A549 (cell line): ENCODE measurements at regions not wholly inside any gene's neighbourhood (a gene's known extent, or its start where the extent isn't known, plus 50 kb on each side); places are given as distances from the start of the nearest gene placed in this dataset.

Experiments used
- ATAC-seq, 2 experiments: fragments of 200-7000 bp in 1 of 2; fragments of >200 bp in 1 of 2; cut with Nextera tagmentation in 1 of 2; cut with Tn5 transposase in 1 of 2; 3 replicates each; pipeline versions ENCODE4 v1.8.0 to v1.9.1; 2018 to 2020; ENCODE audit warnings: mild to moderate bottlenecking in 1 of 2, moderate library complexity in 1 of 2
- CTCF ChIA-PET: fragments of 300-600 bp; sonication (Branson Sonifier 250); formaldehyde crosslinking; extraction: SDS; loops from one replicate; lab custom pipeline; 2021; ENCODE audit warnings: antibody characterized with exemption, inconsistent platforms; lab: Yijun Ruan, JAX
- POLR2A ChIA-PET: fragments of 350-600 bp; formaldehyde crosslinking; extraction: SDS; loops from one replicate; lab custom pipeline; 2021; ENCODE audit warnings: antibody characterized with exemption, inconsistent platforms; lab: Yijun Ruan, JAX
- DNase-seq, 2 experiments: peaks; one replicate each; pipeline versions ENCODE4 v3.0.0 to v3.0.0-alpha.2; 2011 to 2016; ENCODE audit warnings: low read depth in 1 of 2, low spot score in 1 of 2
- FAIRE-seq: peaks from 2 replicates; lab custom pipeline; 2011; peaks lifted over from hg19 to GRCh38; lab: Jason Lieb, UNC
- H3K27ac ChIP-seq, 2 experiments: fragments of >200 bp; sonication (Bioruptor Twin); formaldehyde crosslinking; 3 replicates each; pipeline ENCODE4 v1.5.1; 2016 to 2017
- H3K4me1 ChIP-seq: fragments of >200 bp; sonication (Bioruptor Twin); formaldehyde crosslinking; 3 replicates; pipeline ENCODE4 v1.6.1; 2016
- H3K4me2 ChIP-seq: fragments of >200 bp; sonication (Bioruptor Twin); formaldehyde crosslinking; 3 replicates; pipeline ENCODE4 v1.6.1; 2016
- H3K4me3 ChIP-seq: fragments of >200 bp; sonication (Bioruptor Twin); formaldehyde crosslinking; 3 replicates; pipeline ENCODE4 v1.5.1; 2016
- H3K9me3 ChIP-seq: fragments of >200 bp; sonication (Bioruptor Twin); formaldehyde crosslinking; 3 replicates; pipeline ENCODE4 v1.6.1; 2016
- CBX8 ChIP-seq: fragments of 200-600 bp; sonication (generic); IDR thresholded peaks from 2 replicates; pipeline ENCODE4 v1.6.1; 2016
- CEBPB ChIP-seq, 2 experiments: fragments of >200 bp in 1 of 2; sonication (Bioruptor Twin) in 1 of 2; formaldehyde crosslinking in 1 of 2; IDR thresholded peaks; 2 replicates each; pipeline ENCODE4 v1.6.1; 2012 to 2016
- CHD4 ChIP-seq: fragments of 200-600 bp; sonication (generic); IDR thresholded peaks from 2 replicates; pipeline ENCODE4 v1.6.1; 2016; ENCODE audit warnings: antibody characterized with exemption, mild to moderate bottlenecking, borderline replicate concordance
- E2F6 ChIP-seq: IDR thresholded peaks from 2 replicates; pipeline ENCODE4 v1.6.1; 2012; ENCODE audit warnings: low read depth, borderline replicate concordance
- EHF ChIP-seq: fragments of 250-450 bp; sonication (Bioruptor Pico); IDR thresholded peaks from 2 replicates; pipeline ENCODE4 v1.5.0; 2020; ENCODE audit warnings: mild to moderate bottlenecking
- ELK1 ChIP-seq: fragments of 150-350 bp; IDR thresholded peaks from 2 replicates; pipeline ENCODE4 v1.6.1; 2014; ENCODE audit warnings: low read depth, mild to moderate bottlenecking, low read length
- EP300 ChIP-seq, 2 experiments: fragments of >200 bp; sonication (Bioruptor Twin); formaldehyde crosslinking; IDR thresholded peaks; 2 replicates in 1 of 2; 3 replicates in 1 of 2; pipeline ENCODE4 v1.6.1; 2016 to 2017
- ESRRA ChIP-seq: fragments of 150-350 bp; IDR thresholded peaks from 2 replicates; pipeline ENCODE4 v1.6.1; 2014; ENCODE audit warnings: mild to moderate bottlenecking, low read length, borderline replicate concordance
- FOSB ChIP-seq: fragments of 250-450 bp; sonication (Bioruptor Pico); IDR thresholded peaks from 2 replicates; pipeline ENCODE4 v1.5.0; 2020; ENCODE audit warnings: mild to moderate bottlenecking, moderate library complexity
- FOSL2 ChIP-seq, 2 experiments: fragments of 450-650 bp in 1 of 2; fragments of >200 bp in 1 of 2; sonication (Bioruptor Twin) in 1 of 2; formaldehyde crosslinking; IDR thresholded peaks; 2 replicates each; pipeline versions ENCODE4 v1.5.0 to v1.6.1; 2016 to 2020; ENCODE audit warnings: mild to moderate bottlenecking in 1 of 2, moderate library complexity in 1 of 2
- FOXS1 ChIP-seq: fragments of 250-450 bp; sonication (Bioruptor Pico); IDR thresholded peaks from 2 replicates; pipeline ENCODE4 v1.5.0; 2020; ENCODE audit warnings: mild to moderate bottlenecking, moderate library complexity
- HES2 ChIP-seq: fragments of >200 bp; sonication (Bioruptor Twin); formaldehyde crosslinking; IDR thresholded peaks from 2 replicates; pipeline ENCODE4 v1.6.1; 2016
- HEYL ChIP-seq: fragments of 250-450 bp; sonication (Bioruptor Pico); IDR thresholded peaks from 2 replicates; pipeline ENCODE4 v1.8.0; 2021; ENCODE audit warnings: mild to moderate bottlenecking, moderate library complexity
- HOXA7 ChIP-seq: fragments of 250-450 bp; sonication (Bioruptor Pico); IDR thresholded peaks from 2 replicates; pipeline ENCODE4 v1.5.0; 2020; ENCODE audit warnings: mild to moderate bottlenecking, moderate library complexity
- JUNB ChIP-seq: fragments of >200 bp; sonication (Bioruptor Twin); formaldehyde crosslinking; IDR thresholded peaks from 2 replicates; pipeline ENCODE4 v1.6.1; 2016
- KDM1A ChIP-seq: fragments of 200-600 bp; sonication (generic); IDR thresholded peaks from 2 replicates; pipeline ENCODE4 v1.6.1; 2016; ENCODE audit warnings: low read depth, mild to moderate bottlenecking
- PBX3 ChIP-seq: IDR thresholded peaks from 2 replicates; pipeline ENCODE4 v1.6.1; 2012
- RAD21 ChIP-seq, 2 experiments: fragments of >200 bp in 1 of 2; sonication (Bioruptor Twin) in 1 of 2; formaldehyde crosslinking in 1 of 2; IDR thresholded peaks in 1 of 2; conservative IDR thresholded peaks in 1 of 2; 2 replicates in 1 of 2; 3 replicates in 1 of 2; pipeline ENCODE4 v1.6.1; 2012 to 2018; ENCODE audit warnings: inconsistent platforms in 1 of 2
- REST ChIP-seq: fragments of 200-600 bp; sonication (generic); IDR thresholded peaks from 2 replicates; pipeline ENCODE4 v1.6.1; 2016; ENCODE audit warnings: antibody characterized with exemption, mild to moderate bottlenecking, moderate library complexity
- RNF2 ChIP-seq: fragments of 200-600 bp; sonication (generic); IDR thresholded peaks from 2 replicates; pipeline ENCODE4 v1.6.1; 2016; ENCODE audit warnings: low read depth, mild to moderate bottlenecking, antibody characterized with exemption, moderate library complexity, borderline replicate concordance
- SMC3 ChIP-seq: fragments of >200 bp; sonication (Bioruptor Twin); formaldehyde crosslinking; IDR thresholded peaks from 3 replicates; pipeline ENCODE4 v1.6.1; 2018; ENCODE audit warnings: inconsistent platforms
- USF2 ChIP-seq: fragments of 450-650 bp; IDR thresholded peaks from 2 replicates; pipeline ENCODE4 v1.6.1; 2014; ENCODE audit warnings: antibody characterized with exemption
- ZFP36 ChIP-seq: fragments of 450-650 bp; IDR thresholded peaks from 2 replicates; pipeline ENCODE4 v1.6.1; 2014; ENCODE audit warnings: borderline replicate concordance; ENCODE audit not compliant: partially characterized antibody
- WGBS: methylation state at CpG from one replicate; pipeline ENCODE4 v1.1.6; 2017; ENCODE audit errors: missing lambda C conversion rate; 5-methylcytosine and 5-hydroxymethylcytosine counted together

- no peaks in the 10 kb centered on the region for H3K4me1 ChIP-seq
- TF ChIP-seq FOXS1 (CRISPR knock-in tag) (no peak), ZFP36 (no peak), CEBPB (IDR thresholded peaks at IDR 0.05) (no peak), EHF (CRISPR knock-in tag) (no peak), FOSB (CRISPR knock-in tag) (no peak), RNF2 (no peak), HEYL (CRISPR knock-in tag) (no peak), PBX3 (no peak), EP300 (IDR thresholded peaks at IDR 0.05) (no peak), ELK1 (no peak), CHD4 (no peak), FOSL2 (IDR thresholded peaks at IDR 0.05) (no peak), FOSL2 (CRISPR knock-in tag; IDR thresholded peaks at IDR 0.05) (no peak), KDM1A (no peak), E2F6 (no peak), REST (no peak), RAD21 (conservative IDR thresholded peaks at IDR 0.05 in 1 of 2, IDR thresholded peaks at IDR 0.05 in 1 of 2) (no peak), USF2 (no peak), HOXA7 (CRISPR knock-in tag) (no peak), JUNB (no peak)
- no peaks in the 10 kb centered on the region for H3K9me3 ChIP-seq
- 26% methylated on average over 4 of the region's 4 CpGs for WGBS
- ATAC-seq, result no peak
- no peak for DNase-seq
- H3K4me2 ChIP-seq, result no peak overlapping the region
- no peak overlapping the region for H3K27ac ChIP-seq
- FAIRE-seq, result no peak
- CTCF ChIA-PET, result no interaction called here
- H3K4me3 ChIP-seq, result no peak overlapping the region
- POLR2A ChIA-PET, result no interaction called here
Observed at GRCh38 chr13:105702441-105702840, 833.0 kb downstream of the EFNB2 start.

GRCh38 chr13:105692769-105693168, 842.7 kb downstream of the EFNB2 start:
- Histone ChIP-seq H3K27ac (no peak overlapping the region), H3K4me1 (no peaks in the 10 kb centered on the region), H3K4me2 (no peak overlapping the region), H3K4me3 (no peak overlapping the region), H3K9me3 (no peaks in the 10 kb centered on the region; the same call in 2 of the 3 replicates)
- FAIRE-seq, result no peak
- TF ChIP-seq ESRRA, result no peak
- no peak for TF ChIP-seq JUNB
- no peak for TF ChIP-seq RAD21 (conservative IDR thresholded peaks at IDR 0.05 in 1 of 2, IDR thresholded peaks at IDR 0.05 in 1 of 2)
- no peak for TF ChIP-seq SMC3
- no peak for TF ChIP-seq HES2
- TF ChIP-seq CHD4, result no peak
- TF ChIP-seq CBX8, result no peak
- ChIA-PET POLR2A (no interaction called here), CTCF (no interaction called here)
- 37% methylated on average over 5 of the region's 5 CpGs for WGBS
- no peak for ATAC-seq
- no peak for DNase-seq
